Fibroblast of skin of scalp (primary cell): ENCODE measurements at regions not wholly inside any gene's neighbourhood (a gene's known extent, or its start where the extent isn't known, plus 50 kb on each side); places are given as distances from the start of the nearest gene placed in this dataset.
A peak's percentile ranks its signal among the peaks of the same experiment; 100 is the strongest.

Experiments used
- DNase-seq: peaks from one replicate; pipeline ENCODE4 v3.0.0-alpha.2; 2013

DNA sequence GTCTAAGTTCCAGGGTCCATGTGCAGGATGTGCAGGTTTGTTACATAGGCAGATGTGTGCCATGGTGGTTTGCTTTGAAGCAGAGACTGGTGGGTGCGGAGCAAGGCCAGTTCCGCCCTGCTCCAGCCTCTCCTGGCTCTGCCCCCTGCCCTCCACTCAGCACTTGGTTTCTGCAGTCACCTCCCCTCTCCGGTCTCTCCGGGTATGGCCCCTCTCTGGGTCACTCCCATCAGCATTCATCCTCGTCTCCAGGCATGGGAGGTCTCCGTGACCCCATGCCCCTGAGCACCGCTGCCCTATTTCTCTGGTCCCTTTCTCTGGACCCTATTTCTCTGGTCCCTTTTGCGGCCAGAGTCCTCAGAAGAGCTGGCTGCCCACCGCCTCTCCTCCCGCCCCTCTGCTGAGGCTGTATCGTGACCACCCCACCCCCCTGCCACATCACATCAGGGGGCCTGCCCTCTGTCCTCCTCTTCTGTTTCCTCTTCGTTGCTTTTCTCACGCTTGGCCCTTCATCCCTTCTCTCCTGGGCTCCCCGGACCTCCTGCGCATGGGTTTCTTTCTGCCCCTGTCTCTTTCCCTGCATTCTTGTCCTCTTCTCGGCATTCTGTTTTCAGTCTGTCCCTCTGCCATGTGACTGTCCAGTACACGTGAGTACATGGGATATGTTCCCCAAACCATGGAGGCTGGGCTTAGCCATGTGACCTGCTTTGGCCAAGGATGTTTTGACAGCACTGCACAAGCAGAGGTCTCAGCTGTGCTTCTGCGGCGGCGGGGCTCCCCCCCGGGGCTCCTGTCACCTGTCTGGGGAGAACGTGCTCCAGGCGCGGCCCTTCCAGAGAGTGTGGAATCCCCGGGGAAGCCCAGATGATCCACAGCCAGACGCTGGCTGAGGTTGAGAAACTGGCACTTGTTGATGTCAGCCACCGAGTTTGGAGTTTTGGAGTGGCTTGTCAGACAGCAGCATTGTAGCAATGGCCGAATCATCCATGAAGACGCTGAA lies 54.4 kb upstream of the C1orf174 start:
- no peak for DNase-seq

DNA sequence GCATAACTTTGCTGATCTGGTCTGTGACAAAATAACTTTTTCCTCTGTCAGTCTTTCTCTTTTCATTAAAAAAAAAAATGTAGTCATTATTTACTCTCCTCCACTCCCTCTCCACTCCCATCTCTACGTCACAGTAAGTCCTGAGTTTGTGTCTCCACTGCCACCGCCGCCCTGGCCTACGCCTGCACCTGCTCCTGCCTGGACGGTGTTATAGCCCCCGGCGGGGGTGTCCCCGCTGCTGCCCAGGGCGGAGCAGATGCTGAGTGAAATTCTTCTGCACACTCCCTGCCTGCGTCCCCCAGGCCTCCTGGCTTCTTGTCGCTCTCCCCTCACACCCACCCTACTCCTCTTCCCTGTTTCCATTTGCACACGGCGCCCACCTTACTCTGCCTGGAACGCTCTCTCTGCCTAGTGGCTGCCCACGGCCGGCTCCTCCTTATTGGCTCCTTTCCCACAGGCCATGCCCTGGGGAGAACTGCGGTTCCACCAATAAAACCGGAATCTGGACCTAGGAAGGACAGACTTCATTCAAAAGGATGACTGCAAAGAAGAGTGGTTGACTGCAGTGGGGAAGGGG lies 55.2 kb upstream of the C1orf174 start:
- DNase-seq = no peak

DNA sequence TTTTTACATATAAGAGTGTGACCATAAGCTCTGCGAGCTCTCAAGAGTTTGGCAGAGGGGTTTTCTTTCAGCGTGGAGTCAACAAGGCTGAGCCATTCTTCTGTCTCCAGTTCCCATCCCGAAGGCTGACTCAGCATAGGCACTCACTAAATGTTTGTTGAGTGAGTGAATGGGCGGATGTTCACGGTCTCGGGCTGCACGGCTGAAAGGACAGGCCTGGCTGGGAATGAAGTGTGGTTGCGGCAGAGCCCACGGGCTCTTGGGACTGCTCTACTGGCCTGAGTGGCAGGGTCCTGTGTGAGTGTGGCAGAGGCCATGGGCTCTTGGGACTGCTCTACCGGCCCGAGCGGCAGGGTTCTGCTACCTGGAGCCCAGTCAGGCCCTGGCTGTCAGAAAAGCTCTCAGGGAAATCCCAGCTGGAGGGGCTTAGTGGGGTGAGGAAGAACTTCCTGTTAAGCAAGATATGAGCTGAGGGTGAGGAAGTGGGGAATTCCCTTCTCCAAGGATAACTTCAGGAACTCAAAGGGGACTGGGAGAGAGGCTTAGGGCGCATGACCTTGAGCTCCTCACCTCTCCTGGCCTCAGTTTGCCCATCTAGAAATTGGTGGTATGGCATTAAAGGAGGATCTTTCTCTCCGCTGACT lies 56.6 kb upstream of the C1orf174 start:
- DNase-seq = no peak

DNA sequence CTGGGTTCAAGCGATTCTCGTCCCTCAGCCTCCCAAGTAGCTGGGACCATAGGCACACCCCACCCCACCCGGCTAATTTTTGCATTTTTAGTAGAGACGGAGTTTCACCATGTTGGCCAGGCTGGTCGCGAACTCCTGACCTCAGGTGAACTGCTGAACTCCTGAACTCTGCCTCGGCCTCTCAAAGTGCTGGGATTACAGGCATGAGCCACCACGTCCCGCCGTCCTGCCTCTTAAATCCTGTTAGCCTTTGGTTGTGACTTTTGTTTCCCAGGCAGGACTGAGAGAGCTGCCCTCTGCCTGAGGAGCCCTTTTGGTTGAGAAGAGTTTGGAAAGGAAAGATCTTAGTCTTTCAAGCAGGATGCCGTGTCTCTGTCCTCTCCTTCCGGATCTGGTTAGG lies 59.3 kb upstream of the C1orf174 start:
- no peak for DNase-seq

DNA sequence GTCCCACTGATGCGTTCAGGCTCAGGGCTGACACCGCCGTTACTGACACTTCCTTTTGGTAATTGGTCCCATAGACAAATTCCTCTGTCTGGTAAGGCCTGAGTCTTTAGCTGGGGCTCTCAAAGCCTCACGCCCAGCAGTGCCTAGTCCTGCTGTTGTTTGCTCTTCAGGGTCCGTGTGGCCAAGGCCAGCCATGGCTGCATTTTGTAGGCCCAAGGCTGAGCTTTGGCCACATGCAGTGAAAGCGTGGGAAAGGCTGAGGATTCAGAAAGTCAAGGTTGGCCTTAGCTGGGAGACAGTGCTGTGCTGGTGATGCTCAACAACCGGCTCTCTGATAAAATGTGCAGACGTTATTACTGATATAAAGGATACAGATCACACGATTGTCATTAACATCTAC lies 63.5 kb upstream of the C1orf174 start:
- no peak for DNase-seq

DNA sequence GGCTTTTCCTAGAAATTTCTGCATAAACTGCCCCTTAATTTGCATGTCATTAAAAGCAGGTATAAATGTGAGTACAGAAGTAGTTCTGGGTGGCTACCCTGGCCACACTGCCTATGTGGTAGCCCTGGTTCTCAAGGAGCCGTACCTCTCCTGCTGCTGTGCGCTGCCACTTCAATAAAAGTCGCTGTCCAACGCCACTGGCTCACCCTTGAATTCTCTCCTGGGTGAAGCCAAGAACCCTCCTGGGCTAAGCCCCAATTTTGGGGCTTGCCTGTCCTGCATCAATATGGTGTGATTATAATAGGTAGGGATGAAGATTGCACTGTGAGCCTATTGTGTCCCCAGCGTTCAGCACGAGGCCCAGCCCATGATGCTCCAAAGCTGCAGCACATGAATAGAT lies 65.6 kb upstream of the C1orf174 start:
- no peak for DNase-seq

DNA sequence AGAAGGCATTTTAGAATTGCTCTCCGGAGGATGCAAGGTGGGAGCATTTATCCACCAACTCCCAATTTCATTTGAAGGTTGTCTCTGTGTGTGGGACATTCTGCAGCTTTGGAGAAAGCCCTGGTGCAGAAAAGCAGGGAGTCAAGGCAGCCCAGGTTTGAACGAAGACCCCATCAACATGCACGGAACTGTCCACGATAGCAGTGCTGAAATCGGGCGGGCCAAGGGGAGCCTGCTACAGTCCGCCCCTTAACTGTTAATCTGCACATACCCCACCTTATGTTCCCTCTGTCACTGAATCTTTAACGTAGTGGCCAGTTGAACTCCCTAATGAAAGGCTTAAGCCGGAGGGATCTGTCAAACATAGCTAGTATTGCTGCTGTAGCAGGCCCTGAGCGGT lies 68.8 kb upstream of the C1orf174 start:
- DNase-seq = no peak

DNA sequence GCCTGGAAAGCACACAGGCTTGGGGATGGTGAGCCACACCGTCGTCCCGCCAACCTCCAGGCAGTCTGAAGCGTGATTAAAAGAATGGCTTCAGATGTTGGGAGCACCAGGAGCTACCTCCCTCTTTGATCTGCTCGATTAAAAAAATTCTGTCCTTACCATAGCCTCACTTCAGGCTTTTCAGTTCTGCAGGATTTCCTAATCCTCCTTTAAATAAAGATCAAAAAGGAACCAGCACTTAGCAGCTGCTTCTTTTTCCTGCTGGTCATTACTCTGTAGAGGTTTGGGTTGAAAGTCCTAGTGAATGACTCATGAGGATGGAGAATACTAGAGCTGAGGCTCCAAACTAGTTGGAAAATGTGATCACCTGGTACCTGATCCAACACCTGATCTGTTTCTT lies 71.9 kb upstream of the C1orf174 start:
- DNase-seq = no peak

DNA sequence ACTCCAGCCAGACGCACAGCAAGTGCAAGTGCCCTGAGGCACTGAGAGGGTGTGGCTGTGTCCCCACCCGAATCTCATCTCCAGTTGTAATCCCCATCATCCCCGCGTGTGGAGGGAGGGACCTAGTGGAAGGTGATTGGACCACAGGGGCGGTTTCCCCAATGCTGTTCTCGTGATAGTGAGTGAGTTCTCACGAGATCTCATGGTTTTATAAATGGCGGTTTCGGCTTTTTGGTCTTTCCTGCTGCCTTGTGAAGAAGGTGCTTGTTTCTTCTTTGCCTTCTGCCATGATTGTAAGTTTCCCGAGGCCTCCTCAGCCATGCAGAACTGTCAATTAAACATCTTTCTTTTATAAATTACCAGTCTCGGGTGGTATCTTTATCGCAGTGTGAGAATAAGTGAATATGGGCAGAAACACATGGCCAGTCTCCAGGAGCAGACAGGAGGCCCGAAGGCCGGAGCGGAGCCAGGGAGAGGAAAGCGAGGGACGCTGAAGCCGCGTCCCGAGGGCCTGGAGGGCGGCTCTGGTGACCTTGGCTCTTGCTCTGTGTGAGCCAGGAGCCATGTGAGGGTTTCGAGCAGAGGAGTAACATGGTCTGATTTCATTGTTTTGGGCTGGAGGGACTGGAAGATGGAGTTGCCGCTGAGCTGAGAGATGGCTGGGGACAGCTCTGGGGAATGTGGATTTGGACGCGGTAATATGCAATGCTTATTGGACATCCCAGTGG lies 76.0 kb upstream of the C1orf174 start:
- DNase-seq = no peak

DNA sequence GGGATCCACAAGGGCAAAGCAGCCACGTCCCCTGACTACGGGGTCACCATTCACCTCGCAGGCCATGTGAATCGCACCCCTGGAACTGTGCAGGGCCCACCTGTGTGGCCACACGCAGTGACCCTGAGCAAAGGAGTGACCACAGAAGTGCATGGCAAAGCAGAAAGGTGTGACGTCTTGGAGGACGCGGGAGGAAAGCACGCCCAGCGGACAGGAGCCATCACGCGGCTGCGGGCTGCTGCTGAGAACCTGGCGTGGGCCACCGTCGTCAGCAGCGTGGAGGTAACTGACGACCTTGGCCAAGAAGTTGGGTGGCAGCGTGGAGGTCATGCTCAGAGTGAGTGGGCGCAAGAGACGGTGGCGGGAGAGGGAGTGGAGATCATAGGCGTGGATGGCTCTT lies 76.7 kb upstream of the C1orf174 start:
- no peak for DNase-seq

DNA sequence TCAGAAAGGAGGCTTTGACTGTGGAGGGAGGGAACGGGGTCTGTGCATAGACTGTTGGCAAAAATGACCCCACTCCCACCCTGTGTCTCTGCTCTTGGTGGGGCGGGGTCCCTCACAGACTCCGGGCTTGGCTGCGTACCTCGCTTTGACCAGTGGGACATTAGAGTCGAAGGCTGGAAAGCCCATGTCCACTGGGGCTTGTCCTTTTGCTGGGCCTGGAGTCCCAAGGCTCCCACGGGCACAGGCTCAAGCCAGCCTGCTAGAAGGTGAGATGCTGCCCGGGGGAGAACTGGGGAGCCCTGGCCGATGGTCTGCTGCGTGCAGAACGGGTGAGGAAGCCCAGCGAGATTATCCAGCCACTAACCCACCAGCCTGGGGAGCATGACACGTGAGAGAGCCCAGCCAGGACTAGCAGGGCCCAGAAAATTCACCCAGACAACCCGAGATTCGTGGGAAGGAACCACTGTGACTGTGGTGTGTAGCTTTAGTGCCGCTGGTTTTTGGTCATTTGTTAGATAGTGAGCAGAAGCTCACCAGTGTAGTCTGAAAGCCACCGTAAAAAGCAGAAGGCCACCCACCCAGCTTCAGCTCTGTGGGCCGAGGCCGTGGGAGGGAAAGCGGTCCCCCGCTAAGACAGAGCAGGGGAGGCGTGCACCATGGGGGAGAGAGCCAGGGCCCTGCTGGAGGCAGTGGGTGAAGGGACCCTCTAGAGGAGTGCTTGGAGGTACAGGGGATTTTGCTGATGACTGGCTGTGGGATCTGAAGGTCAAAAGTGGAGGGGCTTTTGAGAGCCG lies 78.3 kb upstream of the C1orf174 start:
- no peak for DNase-seq

DNA sequence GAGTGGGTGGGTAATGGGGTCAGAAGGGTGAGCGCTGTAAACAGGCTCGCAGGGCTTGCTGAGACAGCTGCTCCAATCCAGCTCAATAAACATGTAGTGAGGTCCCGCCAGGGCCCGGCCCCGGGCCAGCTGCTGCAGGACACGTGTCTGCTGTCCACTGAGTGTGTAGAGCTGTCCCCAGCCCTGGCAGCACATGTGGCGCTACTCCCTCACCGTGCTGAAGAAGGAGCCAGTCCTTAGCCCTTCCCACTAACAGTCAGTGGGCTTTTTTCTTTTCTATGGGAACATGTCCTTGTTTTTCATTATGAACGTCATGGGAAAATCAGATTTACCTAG lies 78.9 kb upstream of the C1orf174 start:
- no peak for DNase-seq

DNA sequence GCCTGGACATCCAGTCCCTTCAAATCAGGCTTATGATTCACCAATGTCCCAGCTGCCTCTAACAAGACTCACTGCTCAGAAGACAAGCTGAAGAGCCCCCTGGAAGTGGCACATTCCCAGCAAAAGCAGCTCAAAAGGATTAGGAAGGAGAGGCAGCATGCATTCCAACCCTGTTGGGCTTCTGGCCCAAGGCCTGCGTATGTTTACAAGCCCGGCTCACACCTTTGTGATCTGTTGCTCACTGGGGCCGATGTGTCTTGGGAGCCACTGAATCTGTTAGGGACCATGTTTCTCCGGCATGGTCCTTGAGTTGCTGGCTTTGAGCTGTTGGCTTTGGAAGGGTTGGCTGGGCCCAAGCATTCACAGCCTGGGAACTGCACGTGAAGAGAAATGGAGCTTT lies 81.2 kb upstream of the C1orf174 start:
- no peak for DNase-seq

DNA sequence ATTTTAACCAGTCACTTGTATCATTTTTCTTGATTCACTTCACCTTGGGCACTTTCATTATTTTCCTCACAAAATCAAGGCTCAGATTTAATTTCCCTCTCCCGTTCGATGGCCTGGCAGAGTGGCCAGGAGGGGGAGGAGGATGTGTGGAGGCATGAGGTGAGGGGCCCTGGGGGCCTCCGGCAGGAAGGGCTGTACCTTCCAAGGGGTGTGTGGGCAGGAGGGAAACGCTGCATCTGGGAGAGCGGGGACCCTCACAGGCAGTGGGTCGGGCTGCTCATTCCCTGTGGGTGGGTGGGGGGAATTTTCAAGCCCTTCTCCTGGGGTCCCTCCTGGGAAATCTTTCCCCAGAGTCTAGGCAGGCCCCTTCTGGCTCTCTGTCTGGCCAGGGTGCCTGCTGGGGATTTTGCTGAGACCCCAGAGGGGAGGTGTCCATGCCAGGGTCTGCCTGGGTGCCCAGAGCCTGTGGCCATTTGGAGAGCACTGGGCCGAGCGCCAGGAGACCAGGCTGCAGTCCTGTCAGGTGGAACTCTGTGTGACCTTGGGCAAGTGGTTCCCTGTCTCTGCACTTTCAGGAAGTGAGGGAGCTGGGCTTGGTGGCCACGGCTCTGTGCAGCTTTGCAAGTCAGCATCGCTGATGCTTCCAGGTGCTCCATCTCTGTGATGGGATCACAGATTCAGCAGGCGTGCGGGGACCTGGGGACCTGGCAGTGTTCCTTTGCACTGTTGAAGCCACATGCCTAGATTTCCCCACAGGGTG lies 81.9 kb upstream of the C1orf174 start:
- no peak for DNase-seq

DNA sequence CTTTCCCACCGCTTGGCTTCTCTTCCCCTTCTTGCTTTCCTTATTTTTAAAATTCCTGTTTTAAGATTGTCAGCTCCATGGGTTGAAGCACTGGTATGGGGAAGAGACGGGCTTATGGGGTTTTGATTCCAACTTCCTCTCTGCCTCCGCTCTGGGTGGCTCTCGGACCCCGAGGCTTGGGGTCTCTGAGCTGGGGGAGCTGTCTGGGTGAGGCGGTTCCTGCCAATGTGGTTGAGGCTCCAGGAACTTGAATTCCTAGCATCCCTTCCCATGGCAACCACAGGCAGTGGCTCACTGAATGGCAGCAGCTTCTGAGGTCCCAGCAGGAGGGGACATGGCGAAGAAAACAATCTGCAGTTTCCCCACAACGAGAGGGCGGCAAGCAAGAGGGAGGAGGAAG lies 83.1 kb upstream of the C1orf174 start:
- no peak for DNase-seq

DNA sequence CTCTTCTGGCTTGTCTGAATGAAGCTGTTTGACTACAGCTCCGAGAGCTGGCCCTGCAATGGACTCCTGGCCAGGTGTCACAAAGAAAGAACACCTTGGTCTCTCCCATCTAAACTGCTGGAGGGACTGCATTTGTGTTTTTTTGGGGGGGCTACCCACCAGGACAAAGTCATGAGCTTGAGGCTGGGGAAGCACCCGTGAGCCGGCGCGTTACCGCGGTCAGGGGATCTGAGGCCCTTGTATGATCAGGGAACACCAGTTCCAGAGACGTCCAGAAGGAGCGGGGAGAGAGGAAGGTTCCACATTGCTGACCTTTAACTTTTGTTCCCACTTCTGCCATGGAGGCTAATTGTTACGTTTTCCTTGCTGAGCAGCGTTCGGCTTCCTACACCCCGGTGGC lies 84.5 kb upstream of the C1orf174 start:
- DNase-seq = no peak

DNA sequence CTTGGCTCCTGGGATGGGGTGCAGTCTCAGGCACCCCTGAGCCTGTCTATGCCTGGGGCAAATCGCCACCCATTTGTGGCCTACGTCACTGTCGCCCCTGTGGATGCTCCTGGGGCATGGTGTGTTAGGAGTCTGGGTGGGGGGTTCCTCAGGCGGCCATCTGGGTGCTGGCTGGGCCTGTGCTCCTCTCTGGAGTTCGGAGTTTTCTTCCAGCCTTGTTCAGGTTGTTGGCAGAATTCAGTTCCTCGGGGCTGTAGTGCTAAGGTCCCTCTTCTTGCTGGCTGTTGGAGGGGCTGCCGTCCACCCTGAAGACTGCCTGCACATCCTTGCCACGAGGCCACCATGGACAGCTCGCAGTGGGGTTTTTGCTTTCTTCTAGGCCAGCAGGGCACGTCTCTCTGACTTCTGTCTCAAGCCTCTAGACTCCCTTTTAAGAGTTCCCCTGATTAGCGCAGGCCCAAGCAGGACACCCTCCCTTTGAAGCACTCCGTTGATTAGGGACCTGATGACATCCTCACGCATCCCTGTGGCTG lies 86.7 kb upstream of the C1orf174 start:
- no peak for DNase-seq

DNA sequence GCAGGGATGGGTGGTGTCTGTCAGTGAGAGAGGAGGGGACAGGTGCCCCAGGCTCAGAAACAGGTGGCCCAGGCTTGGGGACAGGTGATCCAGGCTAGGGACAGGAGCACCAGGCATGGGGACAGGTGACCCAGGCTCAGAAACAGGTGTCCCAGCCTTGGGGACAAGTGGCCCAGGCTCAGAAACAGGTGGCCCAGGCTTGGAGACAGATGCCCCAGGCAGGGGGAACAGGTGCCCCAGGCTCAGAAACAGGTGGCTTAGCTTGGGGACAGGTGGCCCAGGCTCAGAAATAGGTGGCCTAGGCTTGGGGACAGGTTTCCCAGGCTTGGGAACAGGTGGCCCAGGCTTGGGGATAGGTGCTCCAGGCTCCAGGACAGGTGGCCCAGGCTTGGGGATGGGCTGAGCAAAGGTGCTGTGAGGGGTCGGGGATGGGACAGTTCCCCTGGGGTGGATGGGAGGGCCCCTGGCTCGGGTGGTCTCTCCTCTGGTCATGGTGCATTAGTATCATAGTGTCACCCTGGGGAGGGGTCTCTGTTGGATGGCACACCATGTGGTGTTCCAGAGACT lies 87.7 kb upstream of the C1orf174 start:
- no peak for DNase-seq

DNA sequence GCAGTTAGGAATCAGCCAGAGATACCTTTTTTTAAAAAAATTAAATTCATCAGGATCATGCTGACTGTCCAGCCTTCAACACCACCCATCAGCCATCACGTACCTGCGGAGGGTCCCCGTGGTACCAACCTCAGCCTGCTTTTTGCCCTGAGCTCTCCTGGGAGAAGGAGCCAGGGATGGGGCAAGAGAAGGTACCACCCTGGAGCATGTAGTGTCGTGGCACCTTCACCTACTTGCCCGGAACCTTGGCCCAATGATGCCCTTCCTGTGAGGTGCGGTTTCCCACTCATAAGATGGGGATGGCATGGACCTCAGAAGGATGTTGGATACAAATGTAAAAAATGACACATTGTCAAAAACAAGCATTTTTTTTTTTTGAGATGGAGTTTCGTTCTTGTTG lies 88.4 kb upstream of the C1orf174 start:
- no peak for DNase-seq

DNA sequence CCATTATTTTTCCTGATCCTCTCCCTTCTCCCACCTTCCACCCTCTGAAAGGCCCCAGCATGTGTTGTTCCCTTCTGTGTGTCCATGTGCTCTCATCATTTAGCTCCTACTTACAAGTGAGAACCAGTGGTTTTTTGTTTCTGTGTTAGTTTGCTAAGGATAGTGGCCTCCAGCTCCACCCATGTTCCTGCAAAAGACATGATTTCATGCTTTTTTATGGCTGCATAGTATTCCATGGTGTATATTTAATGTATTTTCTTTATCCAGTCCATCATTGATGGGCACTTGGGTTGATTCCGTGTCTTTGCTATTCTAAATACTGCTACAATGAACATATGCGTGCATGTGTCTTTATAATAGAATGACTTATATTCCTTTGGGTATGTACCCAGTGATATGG lies 89.4 kb upstream of the C1orf174 start:
- DNase-seq = no peak

DNA sequence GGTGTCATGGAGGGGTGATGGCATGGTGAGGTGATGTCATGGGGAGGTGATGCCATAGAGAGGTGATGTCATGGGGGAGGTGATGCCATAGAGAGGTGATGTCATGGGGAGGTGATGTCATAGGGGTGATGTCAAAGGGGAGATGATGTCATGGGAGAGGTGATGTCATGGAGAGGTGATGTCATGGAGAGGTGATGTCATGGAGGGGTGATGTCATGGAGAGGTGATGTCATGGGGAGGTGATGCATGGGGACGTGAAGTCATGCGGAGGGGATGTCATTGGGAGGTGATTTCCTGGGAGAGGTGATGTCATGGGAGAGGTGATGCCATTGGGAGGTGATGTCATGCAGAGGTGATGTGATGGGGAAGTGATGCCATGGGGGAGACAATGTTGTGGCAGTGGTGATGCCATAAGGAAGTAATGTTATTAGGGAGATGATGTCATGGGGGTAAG lies 92.1 kb upstream of the C1orf174 start:
- peak; percentile 5 for DNase-seq
